Islet of Langerhans (tissue), 1 donor: ENCODE measurements at regions not wholly inside any gene's neighbourhood (a gene's known extent, or its start where the extent isn't known, plus 50 kb on each side); places are given as distances from the start of the nearest gene placed in this dataset.
"Not testable (repeated sequence)": the region's sequence is repeated elsewhere in the genome, so short reads cannot be mapped to it uniquely, and the experiment has no call there.

Experiments
- FAIRE-seq: peaks from one replicate; lab custom pipeline; 2011; peaks lifted over from hg19 to GRCh38; lab: Jason Lieb, UNC

GRCh38 chr2:89756616-89757015, 1065.1 kb downstream of the RPIA start:
- not testable (repeated sequence) for FAIRE-seq

DNA sequence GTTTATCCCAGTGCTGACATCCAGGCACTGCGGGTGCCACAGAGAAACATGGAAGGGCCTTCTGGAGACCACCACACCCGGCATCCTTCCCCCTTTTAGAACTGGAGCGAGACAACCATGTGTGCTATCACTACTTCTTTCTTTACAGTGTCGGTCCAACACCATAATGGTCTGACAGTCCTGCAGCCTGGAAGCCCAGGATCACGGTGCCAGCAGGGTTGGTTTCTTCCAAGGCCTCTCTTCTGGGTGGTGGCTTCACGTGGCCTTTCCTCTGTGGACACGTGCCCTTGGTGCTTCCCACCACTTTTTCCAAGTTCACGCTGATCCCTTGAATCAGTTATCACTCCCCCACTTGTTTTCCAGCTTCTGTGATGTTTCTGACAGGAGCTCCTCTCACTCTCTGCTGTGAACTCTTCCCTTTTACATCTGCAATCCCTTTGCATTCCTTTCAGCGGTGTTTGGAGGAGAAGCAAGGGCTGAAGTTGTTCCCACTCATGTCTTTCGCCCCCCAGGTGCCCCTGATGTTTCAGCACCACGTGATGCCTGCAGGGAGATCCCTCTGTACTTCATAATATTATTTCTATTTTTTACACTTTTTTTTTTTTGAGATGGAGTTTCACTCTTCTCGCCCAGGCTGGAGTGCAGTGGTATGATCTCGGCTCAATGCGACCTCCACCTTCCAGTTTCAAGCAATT, 1067.0 kb downstream of the RPIA start:
- not testable (repeated sequence) for FAIRE-seq

DNA sequence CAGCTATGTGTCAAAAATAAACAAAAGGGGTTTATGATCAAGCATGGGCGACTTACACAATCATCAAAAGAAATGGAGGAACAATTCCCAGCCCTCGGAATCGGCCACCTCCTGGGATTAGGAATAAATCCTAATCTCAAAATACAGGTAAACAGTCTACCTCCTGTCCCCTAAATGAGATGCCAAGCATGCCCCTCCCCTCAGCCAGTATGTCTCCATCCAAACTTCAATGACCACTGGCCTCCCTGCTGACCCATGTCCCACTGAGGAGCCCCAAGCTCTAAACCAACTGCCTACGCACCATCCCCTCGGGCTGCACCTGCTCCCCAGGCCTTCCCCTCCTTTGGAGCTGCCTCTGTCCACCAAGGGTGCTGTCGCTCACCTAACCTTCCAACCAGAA, 1069.3 kb downstream of the RPIA start:
- not testable (repeated sequence) for FAIRE-seq

DNA sequence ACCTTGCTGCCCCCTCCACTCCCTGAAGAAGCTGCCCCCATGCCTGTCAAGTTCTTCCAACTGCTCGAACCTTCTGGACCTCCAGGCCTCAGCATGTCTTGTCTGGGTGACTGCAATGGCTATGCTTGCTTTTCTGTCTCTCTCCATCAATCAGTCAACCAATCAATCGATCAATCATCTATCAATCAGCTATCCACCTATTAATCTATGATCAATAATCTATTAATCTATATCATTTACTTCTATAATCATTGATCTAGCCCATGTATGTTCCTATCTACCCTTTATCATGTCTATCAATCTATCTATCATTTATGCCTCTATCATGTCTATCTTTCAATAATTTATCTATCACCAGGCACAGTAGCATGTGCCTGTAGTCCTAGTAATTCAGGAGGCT, 1069.7 kb downstream of the RPIA start:
- not testable (repeated sequence) for FAIRE-seq

DNA sequence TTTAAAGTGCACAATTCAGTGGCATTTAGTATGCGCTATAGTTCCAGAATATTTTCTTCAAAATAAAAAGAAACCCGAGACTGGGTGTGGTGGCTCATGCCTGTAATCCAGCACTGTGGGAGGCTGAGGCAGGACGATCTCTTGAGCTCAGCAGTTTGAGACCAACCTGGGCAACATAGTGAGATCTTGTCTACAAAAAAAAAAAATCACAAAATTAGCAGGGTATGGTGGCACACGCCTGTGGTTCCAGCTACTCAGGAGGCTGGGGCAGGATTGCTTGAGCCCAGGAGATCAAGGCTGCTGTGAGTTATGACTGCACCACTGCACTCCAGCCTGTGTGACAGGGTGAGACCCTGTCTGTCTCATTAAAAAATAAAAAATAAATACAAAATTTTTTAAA, 1070.4 kb downstream of the RPIA start:
- FAIRE-seq, result not testable (repeated sequence)

- not testable (repeated sequence) for FAIRE-seq
Measured at GRCh38 chr2:89762461-89763253, 1071.2 kb downstream of the RPIA start.

GRCh38 chr2:89763254-89763580, 1071.7 kb downstream of the RPIA start:
- FAIRE-seq, result no peak

DNA sequence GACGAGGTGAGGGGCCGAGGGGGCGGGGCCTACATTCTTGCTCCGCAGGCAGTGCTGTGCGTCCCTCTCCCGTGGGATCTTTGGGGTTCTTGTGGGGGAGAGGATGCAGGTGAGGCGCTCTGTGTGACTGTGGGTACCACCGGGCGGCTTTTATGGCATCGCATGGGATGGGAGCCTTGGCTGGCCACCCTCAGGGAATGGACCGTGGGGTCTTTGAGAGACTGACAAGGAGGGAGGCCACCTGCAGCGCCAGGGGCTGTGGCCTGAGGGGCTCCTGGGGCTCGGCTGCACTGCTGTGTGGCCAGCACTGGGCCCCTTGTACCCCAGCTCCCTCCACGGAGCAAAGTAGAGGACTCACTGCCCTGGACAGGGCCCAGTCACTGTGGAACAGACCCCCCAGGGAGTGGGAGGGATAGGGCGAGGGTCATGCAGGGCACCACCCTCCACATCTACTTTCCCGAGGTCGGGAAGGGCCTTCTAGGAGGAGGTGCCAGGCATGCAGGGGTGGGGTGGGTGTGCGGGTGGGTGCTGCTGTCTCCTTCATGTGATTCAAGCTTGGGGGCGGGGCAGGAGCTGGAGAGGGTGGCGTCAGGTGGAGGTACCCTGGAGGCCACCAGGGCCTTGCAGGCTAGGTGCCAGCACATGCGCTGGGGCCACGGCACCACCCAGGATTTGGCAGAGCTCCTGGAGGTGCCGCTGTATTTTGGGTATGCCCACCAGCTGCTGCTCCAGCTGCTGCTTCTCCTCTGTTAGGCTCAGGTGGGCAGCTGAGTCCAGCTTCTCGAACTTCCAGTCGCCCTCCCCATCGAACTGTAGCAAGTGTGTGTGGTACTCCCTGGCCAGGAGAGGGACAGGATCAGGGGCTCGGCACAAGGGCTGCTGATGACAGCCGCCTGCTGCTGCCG, 1072.4 kb downstream of the RPIA start:
- FAIRE-seq, result no peak

- not testable (repeated sequence) for FAIRE-seq
Measured at GRCh38 chr2:89764571-89765360, 1073.3 kb downstream of the RPIA start.

GRCh38 chr2:89765361-89765718, 1073.9 kb downstream of the RPIA start:
- not testable (repeated sequence) for FAIRE-seq

- not testable (repeated sequence) for FAIRE-seq
Measured at GRCh38 chr2:89766141-89766990, 1074.9 kb downstream of the RPIA start.

DNA sequence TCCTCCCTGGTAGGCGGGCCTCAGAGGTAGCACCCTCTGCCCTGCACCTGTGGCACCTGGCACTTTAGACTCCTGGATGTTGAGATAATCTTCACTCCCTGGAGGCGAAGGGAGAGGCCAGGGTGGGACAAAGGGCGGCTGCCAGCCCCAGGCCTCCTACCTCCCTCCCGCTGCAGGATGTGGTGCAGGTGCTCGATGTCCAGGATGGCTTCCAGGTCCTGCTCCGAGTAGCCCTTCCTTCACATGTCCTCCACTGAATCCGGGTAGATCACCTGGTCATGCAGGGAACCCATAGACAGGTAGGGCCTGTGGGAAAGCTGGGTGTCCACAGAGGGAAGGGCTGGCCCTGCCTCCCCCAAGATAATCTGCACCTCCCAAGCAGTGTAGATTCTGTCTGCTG, 1075.6 kb downstream of the RPIA start:
- FAIRE-seq, result not testable (repeated sequence)

DNA sequence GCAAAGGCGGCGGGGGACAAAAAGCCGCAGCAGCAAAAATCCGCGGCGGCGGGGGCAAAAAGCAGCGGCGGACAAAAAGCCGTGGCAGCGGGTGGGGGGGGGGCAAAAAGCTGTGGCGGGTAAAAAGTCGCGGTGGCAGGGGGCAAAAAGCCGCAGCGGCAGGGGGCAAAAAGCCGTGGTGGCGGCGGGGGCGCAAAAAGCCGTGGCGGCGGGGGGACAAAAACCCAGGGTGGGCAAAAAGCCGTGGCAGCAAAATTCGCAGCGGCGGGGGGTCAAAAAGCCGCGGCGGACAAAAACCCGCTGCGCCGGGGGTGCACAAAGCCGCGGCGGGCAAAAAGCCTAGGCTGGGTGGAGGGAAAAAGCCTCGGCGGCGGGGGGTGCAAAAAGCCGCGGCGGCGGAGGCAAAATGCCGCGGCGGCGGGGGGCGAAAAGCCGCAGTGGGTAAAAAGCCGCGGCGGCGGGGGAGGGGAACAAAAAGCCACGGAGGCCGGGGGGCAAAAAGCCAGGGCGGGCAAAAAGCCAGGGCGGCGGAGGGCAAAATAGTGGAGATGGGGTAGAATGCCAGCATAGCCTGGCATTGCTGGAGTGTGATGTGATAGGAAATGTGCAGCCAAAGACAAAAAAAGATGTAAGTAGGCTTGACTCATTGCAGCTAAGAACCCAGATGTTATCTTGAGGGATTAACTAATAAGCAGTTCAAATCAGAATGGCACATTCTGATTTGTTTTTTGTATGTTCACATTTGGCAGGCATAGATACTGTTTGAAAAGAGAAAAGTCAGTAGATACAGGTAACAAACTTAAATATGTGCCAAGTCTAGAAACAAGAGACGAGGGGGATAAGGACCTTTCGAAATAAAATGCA, 1076.3 kb downstream of the RPIA start:
- FAIRE-seq, result no peak

GRCh38 chr2:89775885-89776284, 1084.4 kb downstream of the RPIA start:
- FAIRE-seq, result no peak

GRCh38 chr2:89780318-89780717, 1088.8 kb downstream of the RPIA start:
- FAIRE-seq, result no peak

DNA sequence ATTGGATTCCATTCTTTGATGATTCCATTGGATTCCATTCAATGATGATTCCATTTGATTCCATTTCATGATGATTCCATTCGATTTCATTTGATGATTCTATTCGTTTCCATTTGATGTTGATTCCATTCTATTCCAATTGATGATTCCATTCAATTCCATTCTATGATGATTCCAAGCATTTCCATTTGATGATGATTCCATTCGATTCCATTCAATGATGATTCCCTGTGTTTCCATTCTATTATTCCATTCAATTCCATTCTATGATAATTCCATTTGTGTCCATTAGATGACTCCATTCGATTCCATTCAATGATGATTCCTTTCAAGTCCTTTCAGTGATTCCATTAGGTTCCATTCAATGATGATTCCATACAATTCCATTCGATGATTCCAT, 1090.5 kb downstream of the RPIA start:
- FAIRE-seq, result no peak

- no peak for FAIRE-seq
Measured at GRCh38 chr2:89784960-89785359, 1093.5 kb downstream of the RPIA start.

- FAIRE-seq, result not testable (repeated sequence)
Measured at GRCh38 chr2:89785528-89785927, 1094.1 kb downstream of the RPIA start.

DNA sequence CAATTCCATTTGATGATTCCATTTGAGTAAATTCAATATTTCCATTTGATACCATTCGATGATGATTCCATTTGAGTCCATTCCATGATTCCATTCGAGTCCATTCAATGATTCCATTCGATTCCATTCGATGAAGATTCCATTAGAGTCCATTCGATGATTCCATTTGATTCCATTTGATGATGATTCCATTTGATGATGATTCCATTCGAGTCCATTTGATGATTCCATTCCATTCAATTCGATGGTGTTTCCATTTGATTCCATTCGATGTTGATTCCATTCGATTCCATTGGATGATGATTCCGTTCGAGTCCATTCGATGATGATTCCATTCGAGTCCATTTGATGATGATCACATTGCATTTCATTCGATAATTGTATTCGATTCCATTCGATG, 1095.2 kb downstream of the RPIA start:
- FAIRE-seq, result not testable (repeated sequence)

GRCh38 chr2:89795530-89795929, 1104.1 kb downstream of the RPIA start:
- FAIRE-seq, result not testable (repeated sequence)
